ENCODE measurements at regions not wholly inside any gene's neighbourhood (a gene's known extent, or its start where the extent isn't known, plus 50 kb on each side); places are given as distances from the start of the nearest gene placed in this dataset.
"Not testable (repeated sequence)": the region's sequence is repeated elsewhere in the genome, so short reads cannot be mapped to it uniquely, and the experiment has no call there.

DNA sequence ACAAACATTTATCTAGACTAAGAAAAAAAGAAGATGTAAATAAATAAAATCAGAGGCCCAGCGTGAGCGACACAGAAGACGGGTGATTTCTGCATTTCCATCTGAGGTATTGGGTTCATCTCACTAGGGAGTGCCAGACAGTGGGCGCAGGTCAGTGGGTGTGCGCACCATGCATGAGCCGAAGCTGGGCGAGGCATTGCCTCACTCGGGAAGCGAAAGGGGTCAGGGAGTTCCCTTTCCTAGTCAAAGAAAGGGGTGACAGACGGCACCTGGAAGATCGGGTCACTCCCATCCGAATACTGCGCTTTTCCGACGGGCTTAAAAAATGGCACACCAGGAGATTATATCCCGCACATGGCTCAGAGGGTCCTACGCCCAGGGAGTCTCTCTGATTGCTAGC, 79.5 kb upstream of the ABCD2 start:
- H3K79me1 ChIP-seq (ENCODE audit: low read depth in 1 of 2, low read length in 2 of 2); H3K4ac ChIP-seq (ENCODE audit: low read depth, low read length); POLR2A ChIA-PET (ENCODE audit: unreplicated experiment); H3K9me1 ChIP-seq (ENCODE audit: insufficient read depth, low read length); DNase-seq; H2BK5ac ChIP-seq (ENCODE audit: low read depth, low read length, poor library complexity, severe bottlenecking); H2BK120ac ChIP-seq (ENCODE audit: low read depth, low read length); H3K23ac ChIP-seq (ENCODE audit: low read depth, low read length); H2BK15ac ChIP-seq (ENCODE audit: low read depth, low read length); H3K56ac ChIP-seq (ENCODE audit: extremely low read depth, insufficient read depth, low read length); H3K36me3 ChIP-seq (ENCODE audit: control insufficient read depth, insufficient read depth, low read length); H4K20me1 ChIP-seq (ENCODE audit: insufficient read depth, low read length); H3K9ac ChIP-seq (ENCODE audit: low read depth, low read length); intact Hi-C loops (cut with micrococcal nuclease); H2AK5ac ChIP-seq (ENCODE audit: low read depth, low read length); H3K9me3 ChIP-seq (ENCODE audit: control insufficient read depth, insufficient read depth, low read length); H3K27me3 ChIP-seq (ENCODE audit: control insufficient read depth, insufficient read depth, low read length); H3K27ac ChIP-seq (ENCODE audit: insufficient read depth, low read length); H3K18ac ChIP-seq (ENCODE audit: low read depth, low read length); H2AFZ ChIP-seq (replicated peaks; ENCODE audit: low read length, poor library complexity); H2BK20ac ChIP-seq (ENCODE audit: low read depth, low read length); H4K91ac ChIP-seq (ENCODE audit: insufficient read depth, low read depth, low read length); CTCF ChIA-PET; H2AK9ac ChIP-seq (replicated peaks; ENCODE audit: low read depth, low read length, poor library complexity); in situ Hi-C loops (cut with MboI; ENCODE audit: low sequenced_read_pairs); H3K4me2 ChIP-seq (ENCODE audit: low read depth, low read length); BruUV-seq (replicated peaks); H3K14ac ChIP-seq (replicated peaks; ENCODE audit: low read depth, low read length); H4K8ac ChIP-seq (ENCODE audit: low read depth in 2 of 2, low read length in 2 of 2); H4K5ac ChIP-seq (ENCODE audit: low read depth, low read length); H3K4me3 ChIP-seq (ENCODE audit: insufficient read depth, low read depth, low read length); H3K4me1 ChIP-seq (ENCODE audit: control insufficient read depth, insufficient read depth, low read length); dilution Hi-C loops (cut with HindIII; ENCODE audit: low sequenced_read_pairs, unreplicated experiment); ATAC-seq (ENCODE audit: low read depth): not testable (repeated sequence)
- WGBS, 2 experiments (ENCODE audit: extremely low coverage in 2 of 2, insufficient read length in 1 of 2) = 87% methylated on average over 12 of the region's 17 CpGs; no CpG with 5 or more reads in 1 of the 2 experiments

Measured in IMR-90 (cell line).